Lower lobe of right lung (tissue), 2 donors: ENCODE measurements at regions not wholly inside any gene's neighbourhood (a gene's known extent, or its start where the extent isn't known, plus 50 kb on each side); places are given as distances from the start of the nearest gene placed in this dataset.

ENCODE experiments used
- ATAC-seq, 2 donors: fragments of 200-7000 bp; cut with Tn5 transposase; one replicate each; pipeline ENCODE4 v1.9.1; 2020 to 2022; ENCODE audit warnings: mild to moderate bottlenecking in 2 of 2, moderate library complexity in 2 of 2
- DNase-seq: peaks from one replicate; pipeline ENCODE4 v3.0.0-alpha.2; 2020
- H3K27ac ChIP-seq: fragments of 200-600 bp; one replicate; pipeline ENCODE4 v1.8.0; 2022
- H3K27me3 ChIP-seq: fragments of 200-600 bp; one replicate; pipeline ENCODE4 v1.8.0; 2022; ENCODE audit warnings: low read depth
- H3K36me3 ChIP-seq: fragments of 200-600 bp; one replicate; pipeline ENCODE4 v1.8.0; 2022; ENCODE audit warnings: mild to moderate bottlenecking
- H3K4me1 ChIP-seq: fragments of 200-600 bp; one replicate; pipeline ENCODE4 v1.8.0; 2022
- H3K4me3 ChIP-seq: fragments of 200-600 bp; one replicate; pipeline ENCODE4 v1.8.0; 2022; ENCODE audit warnings: mild to moderate bottlenecking
- H3K9me3 ChIP-seq: fragments of 200-600 bp; one replicate; pipeline ENCODE4 v1.8.0; 2022
- CTCF ChIP-seq: fragments of 200-600 bp; IDR thresholded peaks from one replicate; pipeline ENCODE4 v1.8.0; 2022; ENCODE audit warnings: antibody characterized with exemption, mild to moderate bottlenecking
- intact Hi-C: fragments of 100-400 bp; cut with DNase I; formaldehyde crosslinking; loops from one replicate; pipeline ENCODE4 v1.11.0; 2022
- donor health status: DM: no; HTN: yes; CAD: no; lungs with severe emphysema.

GRCh38 chr2:17258861-17259260 is 259.4 kb downstream of the RAD51AP2 start:
- Histone ChIP-seq H3K27ac (no peak overlapping the region), H3K4me3 (no peak overlapping the region), H3K9me3 (no peaks in the 10 kb centered on the region), H3K4me1 (no peaks in the 10 kb centered on the region), H3K27me3 (no peaks in the 10 kb centered on the region), H3K36me3 (no peaks in the 10 kb centered on the region)
- intact Hi-C loops: no loop called here
- no peak for ATAC-seq
- no peak for TF ChIP-seq CTCF
- DNase-seq: no peak

GRCh38 chr2:17257189-17257909 is 260.9 kb downstream of the RAD51AP2 start:
- no peak for ATAC-seq
- intact Hi-C loops: no loop called here

GRCh38 chr2:17255071-17255470 is 263.2 kb downstream of the RAD51AP2 start:
- intact Hi-C loops: no loop called here
- Histone ChIP-seq H3K4me3 (no peak overlapping the region), H3K36me3 (no peaks in the 10 kb centered on the region), H3K4me1 (no peaks in the 10 kb centered on the region), H3K27me3 (no peaks in the 10 kb centered on the region), H3K9me3 (no peaks in the 10 kb centered on the region), H3K27ac (no peak overlapping the region)
- ATAC-seq (no peak), DNase-seq (no peak)
- no peak for TF ChIP-seq CTCF

More at GRCh38 chr2:17257189-17257909, 260.9 kb downstream of the RAD51AP2 start:
- Histone ChIP-seq H3K27me3 (no peaks in the 10 kb centered on the region), H3K9me3 (no peaks in the 10 kb centered on the region), H3K36me3 (no peaks in the 10 kb centered on the region), H3K4me1 (no peaks in the 10 kb centered on the region), H3K27ac (no peak overlapping the region), H3K4me3 (no peak overlapping the region)
- TF ChIP-seq CTCF: no peak
- DNase-seq: no peak

GRCh38 chr2:17254421-17254820 is 263.8 kb downstream of the RAD51AP2 start:
- no peak overlapping the region for H3K27ac ChIP-seq
- no peaks in the 10 kb centered on the region for H3K36me3 ChIP-seq
- H3K27me3 ChIP-seq: no peaks in the 10 kb centered on the region
- no peaks in the 10 kb centered on the region for H3K9me3 ChIP-seq
- no peaks in the 10 kb centered on the region for H3K4me1 ChIP-seq
- intact Hi-C loops: no loop called here
- TF ChIP-seq CTCF: no peak
- ATAC-seq: no peak
- DNase-seq: no peak
- H3K4me3 ChIP-seq: no peak overlapping the region

GRCh38 chr2:17252258-17252657 is 266.0 kb downstream of the RAD51AP2 start:
- no peak for DNase-seq
- Histone ChIP-seq H3K27me3 (no peaks in the 10 kb centered on the region), H3K4me1 (no peaks in the 10 kb centered on the region), H3K27ac (no peak overlapping the region), H3K9me3 (no peaks in the 10 kb centered on the region), H3K36me3 (no peaks in the 10 kb centered on the region), H3K4me3 (no peak overlapping the region)
- intact Hi-C loops: no loop called here
- TF ChIP-seq CTCF: no peak
- ATAC-seq: no peak
